ENCODE measurements at regions not wholly inside any gene's neighbourhood (a gene's known extent, or its start where the extent isn't known, plus 50 kb on each side); places are given as distances from the start of the nearest gene placed in this dataset.

GRCh38 chr5:135269199-135269598 lies 129.8 kb downstream of the MACROH2A1 start:
- DNase-seq (ENCODE audit: low spot score) = no peak
- H3K9me3 ChIP-seq (ENCODE audit: control insufficient read depth in 4 of 4, low read length in 3 of 4) = no peaks in the 10 kb centered on the region
- no peak overlapping the region for H3K4me3 ChIP-seq (ENCODE audit: low read depth in 1 of 3, low read length in 3 of 3)
- H3K9ac ChIP-seq (ENCODE audit: low read depth in 1 of 2, low read length in 2 of 2) = no peak overlapping the region
- no peak overlapping the region for H3K27ac ChIP-seq (ENCODE audit: low read depth in 1 of 2, low read length in 2 of 2)
- H3K36me3 ChIP-seq (ENCODE audit: control insufficient read depth in 4 of 4, insufficient read depth in 3 of 4, low read depth in 1 of 4, low read length in 3 of 4) = no peaks in the 10 kb centered on the region
- H3K4me1 ChIP-seq (ENCODE audit: control insufficient read depth in 4 of 4, insufficient read depth in 4 of 4, low read length in 3 of 4) = no peaks in the 10 kb centered on the region
- TF ChIP-seq TAF1 (conservative IDR thresholded peaks at IDR 0.05) (no peak), ATF3 (IDR thresholded peaks at IDR 0.05) (no peak), RAD21 (IDR thresholded peaks at IDR 0.05) (no peak), CTCF (IDR thresholded peaks at IDR 0.05; ENCODE audit: low read depth, low read length, missing input control) (no peak), FOXA2 (IDR thresholded peaks at IDR 0.05) (no peak), MAX (IDR thresholded peaks at IDR 0.05) (no peak), ZBTB33 (IDR thresholded peaks at IDR 0.05) (no peak), YY1 (IDR thresholded peaks at IDR 0.05) (no peak), JUND (IDR thresholded peaks at IDR 0.05) (no peak), NR2F2 (IDR thresholded peaks at IDR 0.05) (no peak), GABPA (IDR thresholded peaks at IDR 0.05 in 1 of 2, conservative IDR thresholded peaks at IDR 0.05 in 1 of 2) (no peak)
- H3K27me3 ChIP-seq (ENCODE audit: control insufficient read depth in 4 of 4, insufficient read depth in 4 of 4, low read length in 3 of 4) = no peaks in the 10 kb centered on the region
- 91% methylated on average over 2 of the region's 2 CpGs for WGBS

- Histone ChIP-seq H3K27me3 (ENCODE audit: control insufficient read depth in 4 of 4, insufficient read depth in 4 of 4, low read length in 3 of 4) (no peaks in the 10 kb centered on the region), H3K4me1 (ENCODE audit: control insufficient read depth in 4 of 4, insufficient read depth in 4 of 4, low read length in 3 of 4) (no peaks in the 10 kb centered on the region), H3K9me3 (ENCODE audit: control insufficient read depth in 4 of 4, low read length in 3 of 4) (no peaks in the 10 kb centered on the region), H3K36me3 (ENCODE audit: control insufficient read depth in 4 of 4, insufficient read depth in 3 of 4, low read depth in 1 of 4, low read length in 3 of 4) (no peaks in the 10 kb centered on the region), H3K27ac (ENCODE audit: low read depth in 1 of 2, low read length in 2 of 2) (no peak overlapping the region), H3K4me3 (ENCODE audit: low read depth in 1 of 3, low read length in 3 of 3) (no peak overlapping the region), H3K9ac (ENCODE audit: low read depth in 1 of 2, low read length in 2 of 2) (no peak overlapping the region)
- DNase-seq (ENCODE audit: low spot score) = no peak
- 81% methylated on average over 5 of the region's 5 CpGs for WGBS
- no peak for TF ChIP-seq ATF3 (IDR thresholded peaks at IDR 0.05)
- no peak for TF ChIP-seq EGR1 (IDR thresholded peaks at IDR 0.05; ENCODE audit: low read depth in 2 of 2)
- TF ChIP-seq YY1 (IDR thresholded peaks at IDR 0.05) = no peak
- no peak for TF ChIP-seq RAD21 (IDR thresholded peaks at IDR 0.05)
- no peak for TF ChIP-seq CTCF (IDR thresholded peaks at IDR 0.05; ENCODE audit: low read depth, low read length, missing input control)
- no peak for TF ChIP-seq ZBTB33 (IDR thresholded peaks at IDR 0.05)
- TF ChIP-seq MAX (IDR thresholded peaks at IDR 0.05) = no peak
- no peak for TF ChIP-seq RXRA (IDR thresholded peaks at IDR 0.05)
- TF ChIP-seq REST (IDR thresholded peaks at IDR 0.05) = no peak
- TF ChIP-seq FOXA1 (IDR thresholded peaks at IDR 0.05) = no peak
- TF ChIP-seq GABPA (IDR thresholded peaks at IDR 0.05 in 1 of 2, conservative IDR thresholded peaks at IDR 0.05 in 1 of 2) = no peak
- no peak for TF ChIP-seq FOXA2 (IDR thresholded peaks at IDR 0.05)
- no peak for TF ChIP-seq HNF4A (conservative IDR thresholded peaks at IDR 0.05)
- TF ChIP-seq TAF1 (conservative IDR thresholded peaks at IDR 0.05) = no peak
- TF ChIP-seq NR2F2 (IDR thresholded peaks at IDR 0.05) = no peak
- no peak for TF ChIP-seq JUND (IDR thresholded peaks at IDR 0.05)
- no peak for TF ChIP-seq HNF4G (IDR thresholded peaks at IDR 0.05)
- TF ChIP-seq SP1 (IDR thresholded peaks at IDR 0.05) = no peak
Measured at GRCh38 chr5:135266975-135267374, 132.1 kb downstream of the MACROH2A1 start.

Data from liver (tissue), 8 donors.